NCI-H2107 (cell line): ENCODE measurements at regions not wholly inside any gene's neighbourhood (a gene's known extent, or its start where the extent isn't known, plus 50 kb on each side); places are given as distances from the start of the nearest gene placed in this dataset.

Source experiments
- DNase-seq: peaks from one replicate; lab custom pipeline; 2025; lab: John Stamatoyannopoulos, UW

DNA sequence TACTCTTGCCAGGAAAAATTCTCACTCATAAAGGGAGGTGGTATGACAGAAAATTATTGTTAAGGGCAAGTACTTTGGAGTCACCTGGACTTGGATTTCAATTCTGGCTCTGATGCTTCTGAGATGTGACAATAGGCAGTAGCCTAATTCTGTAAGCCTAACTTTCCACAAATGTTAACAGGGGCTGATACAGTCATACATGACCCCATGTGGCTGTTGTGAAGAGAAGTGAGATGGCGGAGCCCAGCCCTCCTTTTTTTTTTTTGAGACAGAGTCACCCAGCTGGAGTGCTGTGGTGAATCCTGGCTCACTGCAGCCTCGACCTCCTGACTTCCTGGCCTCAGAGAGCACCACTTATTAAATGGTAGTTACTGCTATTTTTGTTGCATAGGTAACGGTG is 54.4 kb upstream of the IRF2 start:
- no peak for DNase-seq

DNA sequence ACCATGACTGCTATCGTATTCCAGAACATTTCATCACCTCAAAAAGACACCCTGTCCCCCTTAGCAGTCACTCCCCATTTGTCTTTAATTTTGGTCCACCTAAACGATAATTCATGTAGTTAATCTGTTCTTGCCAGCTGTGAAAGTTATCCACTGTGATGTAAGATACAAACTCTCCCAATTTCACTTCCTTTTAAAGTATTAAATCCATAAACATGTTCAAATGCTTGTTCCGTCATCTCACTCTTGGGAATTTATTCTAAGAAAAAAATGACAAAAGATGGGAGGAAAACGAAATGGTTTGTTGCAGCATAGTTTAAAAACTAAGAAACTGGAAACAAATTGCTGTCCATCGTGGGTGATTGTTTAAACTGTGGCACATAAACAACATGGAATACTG is 53.7 kb upstream of the IRF2 start:
- DNase-seq, result no peak

DNA sequence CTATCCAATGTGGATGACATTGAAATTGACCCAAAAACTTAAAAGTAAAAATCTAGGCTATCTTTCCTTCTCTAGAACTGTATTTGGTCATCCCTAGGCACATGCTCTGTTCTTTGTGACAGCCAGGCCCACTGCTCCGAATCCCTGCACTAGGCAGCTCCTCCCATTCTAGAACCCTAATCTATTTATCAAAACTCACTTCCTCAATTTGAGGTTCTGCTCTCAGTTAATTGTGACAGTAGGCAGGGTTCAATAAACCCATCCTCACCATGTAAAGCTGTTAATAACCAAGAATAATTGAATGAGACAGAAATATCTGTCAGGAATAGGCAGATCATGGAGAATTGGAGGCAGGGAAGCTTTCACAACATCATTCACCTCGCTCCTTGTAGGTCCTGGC is 51.9 kb upstream of the IRF2 start:
- no peak for DNase-seq
